SJSA1 (cell line): ENCODE measurements at regions not wholly inside any gene's neighbourhood (a gene's known extent, or its start where the extent isn't known, plus 50 kb on each side); places are given as distances from the start of the nearest gene placed in this dataset.
"Not testable (repeated sequence)": the region's sequence is repeated elsewhere in the genome, so short reads cannot be mapped to it uniquely, and the experiment has no call there.

Source experiments
- DNase-seq, 2 experiments: peaks; one replicate each; pipeline ENCODE4 v3.0.0-alpha.2; 2015 to 2020; ENCODE audit warnings: low spot score in 2 of 2, low read depth in 1 of 2
- H3K27ac ChIP-seq: fragments of 250-450 bp; sonication (Bioruptor Pico); 2 replicates; pipeline ENCODE4 v1.5.1; 2020; ENCODE audit warnings: mild to moderate bottlenecking, moderate library complexity
- H3K27me3 ChIP-seq: fragments of 250-450 bp; sonication (Bioruptor Pico); replicated peaks from 2 replicates; pipeline ENCODE4 v1.5.1; 2020; ENCODE audit warnings: mild to moderate bottlenecking, moderate library complexity
- H3K36me3 ChIP-seq: fragments of 250-450 bp; sonication (Bioruptor Pico); 2 replicates; pipeline ENCODE4 v1.5.1; 2020; ENCODE audit warnings: mild to moderate bottlenecking
- H3K4me1 ChIP-seq: fragments of 250-450 bp; sonication (Bioruptor Pico); replicated peaks from 2 replicates; pipeline ENCODE4 v1.6.1; 2021; ENCODE audit warnings: mild to moderate bottlenecking
- H3K4me3 ChIP-seq: fragments of 250-450 bp; sonication (Bioruptor Pico); 2 replicates; pipeline ENCODE4 v1.5.1; 2020; ENCODE audit warnings: mild to moderate bottlenecking
- H3K9me3 ChIP-seq: fragments of 250-450 bp; sonication (Bioruptor Pico); replicated peaks from 2 replicates; pipeline ENCODE4 v1.5.1; 2020; ENCODE audit warnings: mild to moderate bottlenecking

GRCh38 chr2:20126040-20126439, 74.6 kb upstream of the LAPTM4A start:
- DNase-seq, result no peak

GRCh38 chr2:20125616-20126015, 74.2 kb upstream of the LAPTM4A start:
- H3K4me1 ChIP-seq, result peaks cover 32% of the 10 kb centered on the region
- DNase-seq, result peak; percentile 62 to 74

More at GRCh38 chr2:20126040-20126439, 74.6 kb upstream of the LAPTM4A start:
- Histone ChIP-seq H3K36me3 (no peaks in the 10 kb centered on the region), H3K27me3 (no peaks in the 10 kb centered on the region), H3K9me3 (no peaks in the 10 kb centered on the region), H3K4me3 (no peak overlapping the region), H3K27ac (no peak overlapping the region), H3K4me1 (peaks cover 36% of the 10 kb centered on the region)

DNA sequence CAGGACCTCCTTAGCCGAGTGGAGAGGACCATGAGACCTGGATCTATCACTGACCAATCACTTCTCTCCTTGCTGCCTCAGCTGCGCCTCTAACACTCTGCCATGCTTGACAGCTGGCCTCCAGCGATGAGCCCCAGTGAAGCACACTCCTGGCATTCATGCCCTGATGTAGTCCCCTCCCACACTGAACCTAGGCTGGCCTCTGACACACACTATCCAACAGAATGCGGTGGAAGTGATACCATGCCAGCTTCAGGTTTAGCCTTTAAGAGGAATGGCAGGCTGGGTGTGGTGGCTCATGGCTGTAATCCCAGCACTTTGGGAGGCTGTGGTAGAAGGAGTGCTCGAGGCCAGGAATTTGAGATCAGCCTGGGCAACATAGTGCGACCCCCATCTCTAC, 73.7 kb upstream of the LAPTM4A start:
- no peak for DNase-seq
- Histone ChIP-seq H3K9me3 (no peaks in the 10 kb centered on the region), H3K36me3 (no peaks in the 10 kb centered on the region), H3K4me1 (peaks cover 28% of the 10 kb centered on the region), H3K27me3 (no peaks in the 10 kb centered on the region), H3K4me3 (no peak overlapping the region), H3K27ac (peak overlapping the region; percentile 11; the same call in 1 of the 2 replicates)

More at GRCh38 chr2:20125616-20126015, 74.2 kb upstream of the LAPTM4A start:
- no peaks in the 10 kb centered on the region for H3K27me3 ChIP-seq
- no peaks in the 10 kb centered on the region for H3K9me3 ChIP-seq
- H3K27ac ChIP-seq, result peak overlapping the region; percentile 11; the same call in 1 of the 2 replicates
- no peaks in the 10 kb centered on the region for H3K36me3 ChIP-seq
- H3K4me3 ChIP-seq, result no peak overlapping the region

DNA sequence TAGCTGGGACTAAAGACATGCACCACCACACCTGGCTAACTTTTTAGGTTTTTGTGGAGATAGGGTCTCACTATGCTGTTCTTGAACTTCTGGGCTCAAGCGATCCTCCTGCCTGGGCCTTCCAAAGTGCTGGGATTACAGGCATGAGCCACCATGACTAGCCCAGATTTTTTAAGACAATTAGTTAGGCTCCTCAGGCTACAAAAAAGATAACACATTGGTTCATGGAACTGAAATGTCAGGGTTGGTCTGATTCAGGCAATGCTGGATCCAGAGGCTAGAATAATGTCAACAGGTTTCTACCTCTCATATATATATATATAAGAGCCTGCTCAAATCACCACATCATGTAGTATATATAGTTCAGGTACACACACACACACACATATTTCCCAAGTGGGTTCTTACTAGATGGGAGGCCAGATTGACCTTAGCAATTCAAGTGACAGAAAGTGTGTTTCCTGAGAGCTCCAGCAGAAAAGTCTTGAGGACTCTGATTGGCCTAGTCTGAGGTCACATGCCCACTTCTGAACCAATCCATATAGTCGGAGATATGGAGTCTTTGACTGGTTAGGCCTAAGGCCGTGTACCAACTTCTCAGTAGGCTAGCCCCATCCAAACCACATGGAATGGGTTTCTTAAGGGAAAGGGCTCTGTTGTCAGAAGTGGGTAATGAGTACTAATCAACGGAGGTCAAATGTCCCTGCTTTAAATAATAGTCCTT, 72.6 kb upstream of the LAPTM4A start:
- no peak for DNase-seq
- H3K4me1 ChIP-seq, result peaks cover 19% of the 10 kb centered on the region

DNA sequence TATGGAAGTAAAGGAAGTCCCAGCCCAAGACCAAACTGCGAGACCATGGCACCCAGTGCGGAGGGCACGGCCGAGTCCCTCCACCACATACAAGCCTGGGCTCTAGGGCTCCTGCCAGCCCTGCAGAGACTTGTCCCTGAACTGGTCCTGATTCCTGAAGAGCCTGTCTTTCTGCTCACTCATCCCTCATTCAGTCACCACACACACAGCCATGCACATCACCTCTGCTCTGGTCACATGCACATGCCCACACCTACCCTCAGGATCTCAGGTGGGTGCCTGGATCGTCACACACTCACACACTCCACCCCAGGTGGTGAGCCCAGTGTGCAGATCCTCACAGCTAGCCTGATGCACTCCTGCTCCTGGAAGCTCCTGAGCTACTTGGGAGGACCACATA, 71.4 kb upstream of the LAPTM4A start:
- Histone ChIP-seq H3K36me3 (no peaks in the 10 kb centered on the region), H3K4me3 (no peak overlapping the region), H3K27me3 (no peaks in the 10 kb centered on the region), H3K27ac (no peak overlapping the region), H3K4me1 (peaks cover 19% of the 10 kb centered on the region), H3K9me3 (no peaks in the 10 kb centered on the region)
- no peak for DNase-seq

More for the DNA sequence above, 72.6 kb upstream of the LAPTM4A start:
- no peaks in the 10 kb centered on the region for H3K36me3 ChIP-seq
- no peaks in the 10 kb centered on the region for H3K27me3 ChIP-seq
- H3K27ac ChIP-seq, result no peak overlapping the region
- no peak overlapping the region for H3K4me3 ChIP-seq
- no peaks in the 10 kb centered on the region for H3K9me3 ChIP-seq

GRCh38 chr2:20120569-20121416, 69.4 kb upstream of the LAPTM4A start:
- no peaks in the 10 kb centered on the region for H3K9me3 ChIP-seq
- H3K4me1 ChIP-seq, result peaks cover 11% of the 10 kb centered on the region
- H3K27ac ChIP-seq, result no peak overlapping the region

GRCh38 chr2:20118051-20118450, 66.6 kb upstream of the LAPTM4A start:
- Histone ChIP-seq H3K4me1 (no peaks in the 10 kb centered on the region), H3K36me3 (no peaks in the 10 kb centered on the region), H3K27me3 (no peaks in the 10 kb centered on the region), H3K4me3 (no peak overlapping the region), H3K27ac (no peak overlapping the region), H3K9me3 (no peaks in the 10 kb centered on the region)
- DNase-seq, result no peak

More at GRCh38 chr2:20120569-20121416, 69.4 kb upstream of the LAPTM4A start:
- Histone ChIP-seq H3K27me3 (no peaks in the 10 kb centered on the region), H3K4me3 (no peak overlapping the region), H3K36me3 (no peaks in the 10 kb centered on the region)
- DNase-seq, result no peak

DNA sequence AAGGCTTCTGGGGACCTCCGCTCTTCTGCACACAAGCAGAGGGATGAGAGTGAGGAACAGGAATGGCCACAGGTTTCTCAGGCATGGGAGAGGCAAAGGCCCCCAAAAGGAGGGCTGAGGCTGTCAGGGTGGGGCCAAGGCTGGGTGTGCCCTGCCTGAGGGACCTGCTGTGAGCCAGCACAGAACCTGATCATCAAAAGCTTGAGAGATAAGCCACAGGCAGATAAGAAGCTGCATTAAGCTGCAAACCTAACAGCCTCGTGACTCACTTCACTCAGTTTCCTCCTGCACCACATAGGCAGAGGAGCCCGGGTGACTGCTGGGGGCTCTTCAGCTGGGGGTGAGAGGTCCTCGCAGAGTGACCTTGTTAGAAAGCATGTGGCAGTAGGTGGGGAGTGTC, 64.5 kb upstream of the LAPTM4A start:
- no peak overlapping the region for H3K27ac ChIP-seq
- no peaks in the 10 kb centered on the region for H3K9me3 ChIP-seq
- DNase-seq, result no peak
- H3K27me3 ChIP-seq, result no peaks in the 10 kb centered on the region
- no peak overlapping the region for H3K4me3 ChIP-seq
- H3K4me1 ChIP-seq, result no peaks in the 10 kb centered on the region
- no peaks in the 10 kb centered on the region for H3K36me3 ChIP-seq

GRCh38 chr2:20115374-20115773, 63.9 kb upstream of the LAPTM4A start:
- no peaks in the 10 kb centered on the region for H3K9me3 ChIP-seq

DNA sequence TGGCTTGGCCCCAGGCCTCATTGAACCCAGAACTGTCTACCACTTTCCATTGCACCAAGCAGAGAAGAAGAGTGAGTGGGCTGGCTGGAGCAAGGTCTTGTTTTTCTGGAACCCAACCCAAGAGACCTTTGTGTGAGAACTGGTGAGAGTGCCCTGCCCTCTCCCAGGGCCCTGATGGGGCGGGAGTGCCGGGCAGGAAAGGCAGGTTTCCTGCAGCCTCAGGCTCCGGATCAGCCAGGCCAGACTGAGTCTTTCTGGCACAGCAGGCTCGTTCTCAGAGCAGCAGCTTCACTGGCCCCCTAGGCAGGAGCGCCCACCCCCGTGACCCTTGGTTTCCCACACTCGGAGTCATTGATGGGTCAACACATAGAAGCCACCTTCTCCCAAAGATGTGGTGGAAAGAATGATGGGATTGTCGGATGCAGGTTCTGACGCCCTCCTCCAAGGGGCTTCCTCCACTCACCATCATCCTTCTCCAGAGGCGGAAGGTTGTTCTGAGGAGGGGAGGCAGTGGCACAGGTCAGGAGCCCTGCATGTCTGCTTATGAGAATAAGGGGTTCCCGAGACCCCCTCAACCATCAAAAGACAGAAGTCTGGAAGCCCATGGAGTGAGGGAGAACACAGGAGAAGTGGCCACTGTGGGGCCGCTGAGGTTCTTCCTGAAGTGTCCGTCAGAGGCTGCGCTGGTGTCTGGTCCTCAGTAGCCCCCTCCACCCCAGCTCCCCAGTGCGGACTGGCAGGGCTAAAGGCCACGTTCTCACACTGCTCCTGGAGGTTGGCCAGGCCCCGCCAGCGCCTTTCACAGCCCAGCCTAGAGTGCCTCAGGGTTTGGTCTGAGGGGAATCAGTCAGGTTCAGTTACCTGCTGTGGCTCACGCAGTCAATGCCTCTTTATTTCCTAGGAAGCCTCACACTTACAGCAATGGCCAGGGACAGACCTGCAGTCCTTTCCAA, 62.8 kb upstream of the LAPTM4A start:
- H3K36me3 ChIP-seq, result no peaks in the 10 kb centered on the region
- no peaks in the 10 kb centered on the region for H3K9me3 ChIP-seq

More at GRCh38 chr2:20115374-20115773, 63.9 kb upstream of the LAPTM4A start:
- Histone ChIP-seq H3K4me1 (no peaks in the 10 kb centered on the region), H3K36me3 (no peaks in the 10 kb centered on the region), H3K27me3 (no peaks in the 10 kb centered on the region), H3K27ac (no peak overlapping the region), H3K4me3 (no peak overlapping the region)
- DNase-seq, result no peak

GRCh38 chr2:20113004-20113796, 61.8 kb upstream of the LAPTM4A start:
- Histone ChIP-seq H3K4me3 (no peak overlapping the region), H3K27ac (no peak overlapping the region), H3K27me3 (no peaks in the 10 kb centered on the region), H3K36me3 (no peaks in the 10 kb centered on the region), H3K4me1 (no peaks in the 10 kb centered on the region), H3K9me3 (no peaks in the 10 kb centered on the region)
- no peak for DNase-seq

More for the DNA sequence above, 62.8 kb upstream of the LAPTM4A start:
- Histone ChIP-seq H3K4me3 (no peak overlapping the region), H3K27me3 (no peaks in the 10 kb centered on the region), H3K4me1 (no peaks in the 10 kb centered on the region), H3K27ac (no peak overlapping the region)
- no peak for DNase-seq

GRCh38 chr2:20112361-20112760, 60.9 kb upstream of the LAPTM4A start:
- not testable (repeated sequence) for H3K4me3 ChIP-seq, H3K27ac ChIP-seq, H3K27me3 ChIP-seq, DNase-seq, H3K4me1 ChIP-seq, H3K36me3 ChIP-seq, H3K9me3 ChIP-seq
